Stimulated activated CD8-positive, alpha-beta memory T cell treated with anti-CD3 and anti-CD28 coated beads, Interleukin-7, amount 100 ng/mL, for 4 hours (primary cell): ENCODE measurements at regions not wholly inside any gene's neighbourhood (a gene's known extent, or its start where the extent isn't known, plus 50 kb on each side); places are given as distances from the start of the nearest gene placed in this dataset.
"Not testable (repeated sequence)": the region's sequence is repeated elsewhere in the genome, so short reads cannot be mapped to it uniquely, and the experiment has no call there.

ENCODE experiments used
- DNase-seq, 2 donors: peaks; one replicate each; pipeline ENCODE4 v3.0.0-alpha.2; 2020; ENCODE audit warnings: low read depth in 2 of 2

DNA sequence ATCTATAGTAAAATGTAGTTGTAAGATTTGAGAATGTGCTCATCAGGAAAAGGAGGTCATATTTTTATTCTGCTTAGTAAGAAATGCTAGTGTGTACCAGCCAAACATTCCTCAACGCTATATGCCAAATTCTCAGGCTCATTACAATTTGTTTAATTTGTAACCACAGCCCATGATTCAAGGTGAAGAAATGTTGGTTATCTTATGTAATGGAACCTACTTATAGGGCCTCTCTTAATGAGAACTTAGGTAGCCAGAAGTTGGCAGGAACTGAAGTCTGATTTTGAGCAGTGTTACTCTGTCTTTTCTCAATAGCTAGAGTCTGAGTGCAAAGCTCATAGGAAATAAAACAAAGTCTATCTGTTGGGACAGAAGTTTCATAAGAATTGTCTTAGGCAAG, 595.0 kb downstream of the GLUD2 start:
- DNase-seq, result no peak

GRCh38 chrX:121649417-121649816, 602.0 kb downstream of the GLUD2 start:
- no peak for DNase-seq

GRCh38 chrX:121655276-121655675, 607.9 kb downstream of the GLUD2 start:
- DNase-seq, result no peak

- no peak for DNase-seq
Measured at GRCh38 chrX:121666171-121666570, 618.8 kb downstream of the GLUD2 start.

DNA sequence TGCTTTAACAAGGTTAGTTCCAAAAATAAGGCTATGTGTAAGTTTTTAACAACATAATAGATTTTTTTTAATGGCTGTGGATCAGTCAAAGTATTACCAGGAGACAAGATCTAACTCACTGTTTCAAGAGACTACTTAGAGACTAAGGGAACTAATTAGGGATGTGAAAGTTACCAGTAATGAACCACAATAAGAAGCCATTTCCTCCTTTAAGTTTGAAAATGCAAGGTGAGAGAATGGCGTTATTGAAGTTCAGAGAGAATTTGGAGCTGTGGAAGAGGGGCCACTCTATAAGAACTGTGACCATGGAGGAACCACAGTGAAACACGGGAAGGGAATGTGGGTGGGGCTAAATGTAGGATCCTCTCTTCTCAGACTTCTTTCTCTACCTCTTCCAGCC, 624.2 kb downstream of the GLUD2 start:
- DNase-seq, result no peak

GRCh38 chrX:121709236-121709635, 661.8 kb downstream of the GLUD2 start:
- not testable (repeated sequence) for DNase-seq

- no peak for DNase-seq
Measured at GRCh38 chrX:121733514-121733913, 686.1 kb downstream of the GLUD2 start.

DNA sequence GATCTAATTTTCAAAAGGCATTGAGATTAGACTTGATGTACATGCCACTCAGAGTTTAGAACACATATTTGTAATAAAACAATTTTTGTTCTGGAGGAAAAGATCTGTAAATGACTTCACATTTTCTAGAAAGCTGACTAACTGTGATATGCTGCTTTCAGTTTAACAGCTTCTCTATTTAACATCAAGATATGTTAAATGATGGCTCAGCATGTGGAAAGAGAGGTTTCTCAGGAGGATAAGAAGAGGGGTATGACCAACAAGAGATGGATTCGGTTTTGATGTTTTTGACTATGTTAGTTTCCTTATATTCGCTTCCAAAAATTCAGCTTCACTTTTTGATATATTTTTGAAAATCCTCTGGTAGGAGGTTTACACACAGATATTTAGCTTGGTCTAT, 698.7 kb downstream of the GLUD2 start:
- no peak for DNase-seq

DNA sequence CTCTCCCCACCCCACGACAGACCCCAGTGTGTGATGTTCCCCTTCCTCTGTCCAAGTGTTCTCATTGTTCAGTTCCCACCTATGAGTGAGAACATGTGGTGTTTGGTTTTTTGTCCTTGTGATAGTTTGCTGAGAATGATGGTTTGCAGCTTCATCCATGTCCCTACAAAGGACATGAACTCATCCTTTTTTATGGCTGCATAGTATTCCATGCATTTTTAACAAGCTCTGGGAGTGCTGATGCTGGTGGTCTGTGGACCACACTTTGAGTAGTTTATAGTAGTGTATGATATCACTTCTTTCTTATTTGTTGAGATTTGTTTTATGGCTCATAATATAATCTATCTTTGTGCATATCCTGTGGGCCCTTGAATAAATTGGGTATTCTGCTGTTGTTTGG, 706.2 kb downstream of the GLUD2 start:
- DNase-seq, result not testable (repeated sequence)

GRCh38 chrX:121754301-121754700, 706.9 kb downstream of the GLUD2 start:
- no peak for DNase-seq

DNA sequence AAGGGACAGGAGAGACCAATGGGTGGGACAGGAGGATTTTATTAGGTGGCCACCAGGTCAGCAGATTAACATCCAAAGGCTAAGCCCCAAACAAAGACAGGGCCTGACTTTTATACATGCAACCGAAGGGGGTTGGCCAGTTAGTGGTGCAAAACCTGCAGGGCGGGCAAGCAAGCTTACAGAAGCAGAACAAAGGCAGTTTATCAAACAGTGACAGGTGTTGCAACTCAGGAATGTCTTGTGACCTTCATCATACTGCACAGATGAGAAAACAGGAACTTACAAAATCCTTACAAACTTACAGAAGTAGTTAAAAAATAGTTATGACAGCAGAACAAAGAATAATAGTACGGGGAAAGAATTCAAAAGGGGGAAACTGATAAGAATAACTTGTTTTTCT, 708.1 kb downstream of the GLUD2 start:
- no peak for DNase-seq

DNA sequence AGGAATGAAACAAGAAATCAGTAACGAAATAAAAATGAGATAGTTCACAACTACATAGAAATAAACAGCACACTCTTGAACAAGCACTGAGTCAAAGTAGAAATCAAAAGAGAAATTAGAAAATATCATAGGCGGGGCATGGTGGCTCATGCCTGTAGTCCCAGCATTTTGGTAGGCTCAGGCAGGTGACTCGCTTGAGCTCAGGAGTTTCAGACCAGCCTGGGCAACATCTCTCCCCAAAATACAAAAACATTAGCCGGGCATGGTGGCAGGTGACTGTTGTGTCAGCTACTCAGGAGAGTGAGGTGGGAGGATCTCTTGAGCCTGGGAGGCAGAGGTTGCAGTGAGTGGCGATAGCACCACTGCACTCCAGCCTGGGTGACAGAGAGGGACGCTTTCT, 714.4 kb downstream of the GLUD2 start:
- DNase-seq, result no peak

DNA sequence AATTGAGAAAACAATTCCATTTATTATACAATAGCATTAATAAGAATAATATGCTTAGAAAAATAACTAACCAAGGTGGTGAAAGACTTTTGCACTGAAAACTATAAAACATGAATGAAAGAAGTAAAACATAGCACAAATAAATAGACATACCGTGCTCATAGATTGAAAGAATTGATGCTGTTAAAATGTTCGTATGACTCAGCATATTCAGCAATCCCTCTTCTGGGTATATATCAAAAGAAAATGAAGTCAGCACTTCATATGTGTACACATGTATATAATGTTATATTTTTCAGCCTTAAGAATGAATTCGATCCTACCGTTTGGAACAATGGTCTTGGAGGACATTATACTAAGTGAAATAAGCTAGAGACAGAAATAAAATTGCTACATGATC, 716.3 kb downstream of the GLUD2 start:
- no peak for DNase-seq

DNA sequence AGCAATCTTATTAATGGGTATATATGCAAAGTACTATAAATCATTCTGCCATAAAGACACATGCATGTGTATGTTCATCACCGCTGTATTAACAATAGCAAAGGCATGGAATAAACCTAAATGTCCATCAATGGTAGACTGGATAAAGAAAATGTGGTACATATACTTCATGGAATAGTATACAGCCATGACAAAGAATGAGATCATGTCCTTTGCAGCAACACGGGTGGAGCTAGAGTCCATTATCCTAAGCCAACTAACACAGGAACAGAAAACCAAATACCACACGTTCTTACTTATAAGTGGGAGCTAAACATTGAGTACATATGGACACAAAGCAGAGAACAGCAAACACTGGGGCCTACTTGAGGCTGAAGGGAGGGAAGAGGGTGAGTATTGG, 720.8 kb downstream of the GLUD2 start:
- DNase-seq, result not testable (repeated sequence)

DNA sequence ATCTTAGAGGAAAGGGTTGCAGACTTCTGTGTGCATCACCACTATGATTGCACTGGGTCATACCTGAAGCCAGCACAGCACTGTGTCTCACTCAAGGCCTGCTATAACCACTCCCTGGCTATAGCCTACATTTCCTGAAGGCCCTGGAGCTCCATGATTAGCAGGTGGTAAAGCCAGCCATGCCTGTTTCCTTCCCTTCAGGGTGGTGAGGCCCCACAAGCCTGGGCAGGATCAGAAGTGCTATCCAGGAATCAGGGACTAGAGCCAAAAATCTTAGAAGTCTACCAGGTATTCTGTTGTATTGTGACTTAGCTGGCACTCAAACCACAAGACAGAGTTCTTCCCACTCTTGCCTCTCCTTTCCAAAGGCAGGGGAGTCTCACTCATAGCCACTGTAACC, 734.6 kb downstream of the GLUD2 start:
- no peak for DNase-seq

GRCh38 chrX:121782544-121782943, 735.1 kb downstream of the GLUD2 start:
- DNase-seq, result no peak

GRCh38 chrX:121782976-121783375, 735.6 kb downstream of the GLUD2 start:
- no peak for DNase-seq

DNA sequence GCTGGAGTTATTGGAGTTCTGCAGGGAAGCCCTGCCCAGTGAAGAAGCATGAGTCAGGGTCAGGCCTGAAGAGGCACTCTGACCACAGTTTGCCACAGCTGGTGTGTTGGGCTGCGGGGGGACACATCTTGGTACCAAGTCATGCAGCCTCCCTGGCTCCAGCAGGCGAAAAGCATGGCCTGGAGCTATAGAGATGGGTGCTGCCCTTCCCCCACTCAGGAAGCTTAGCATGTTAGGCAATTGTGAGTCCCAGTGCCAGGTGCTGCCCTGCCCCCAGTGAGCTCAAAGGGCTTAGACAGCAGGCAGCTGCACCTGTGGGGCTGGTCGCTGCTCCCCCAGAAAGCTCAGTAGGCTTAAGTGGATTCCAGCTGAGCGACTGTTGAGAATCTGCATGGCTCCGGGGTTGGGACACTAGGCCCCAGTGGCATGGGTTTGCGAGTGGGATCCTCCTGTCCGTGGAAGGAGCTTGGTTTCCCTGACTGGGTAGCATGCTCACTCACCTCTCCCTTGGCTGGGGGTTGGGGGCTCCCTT, 755.5 kb downstream of the GLUD2 start:
- DNase-seq, result no peak

GRCh38 chrX:121823406-121823805, 776.0 kb downstream of the GLUD2 start:
- DNase-seq, result no peak

DNA sequence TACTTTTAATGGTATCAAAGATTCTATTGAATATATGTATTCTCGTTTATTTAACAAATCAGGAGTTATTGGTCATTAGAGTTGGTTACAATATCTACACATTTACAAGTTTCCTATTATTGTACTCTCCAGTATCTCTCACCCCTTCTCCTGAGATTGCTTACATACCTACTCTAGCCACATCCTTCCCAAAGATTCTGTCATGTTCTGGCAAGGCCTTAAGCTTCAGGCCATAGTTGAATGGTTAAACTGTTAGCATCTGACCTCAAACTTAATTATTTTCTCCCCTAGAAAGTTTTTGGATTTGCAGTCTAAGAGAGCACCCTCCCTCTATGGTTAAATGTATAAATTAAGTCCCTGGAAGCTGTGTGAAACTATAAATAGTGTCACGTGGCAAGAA, 784.2 kb downstream of the GLUD2 start:
- DNase-seq, result no peak

GRCh38 chrX:121832446-121832845, 785.0 kb downstream of the GLUD2 start:
- no peak for DNase-seq

GRCh38 chrX:121836000-121836399, 788.6 kb downstream of the GLUD2 start:
- no peak for DNase-seq

DNA sequence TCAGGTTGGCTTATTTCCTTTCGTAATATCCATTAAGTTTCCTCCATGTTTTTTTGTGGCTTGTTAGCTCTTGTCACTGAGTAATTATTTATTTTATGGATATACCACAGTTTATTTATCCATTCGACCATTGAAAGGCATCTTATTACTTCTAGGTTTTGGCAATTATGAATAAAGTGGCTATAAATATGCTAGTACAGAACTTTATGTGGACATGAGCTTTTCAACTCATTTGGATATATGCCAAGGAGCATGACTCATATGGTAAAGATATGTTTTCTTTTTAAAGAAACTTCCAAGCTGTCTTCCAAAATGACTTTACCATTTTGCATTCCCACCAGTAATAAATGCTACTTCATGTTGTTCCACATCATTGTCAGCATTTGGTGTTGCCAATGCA, 803.6 kb downstream of the GLUD2 start:
- no peak for DNase-seq

- no peak for DNase-seq
Measured at GRCh38 chrX:121853762-121854613, 806.6 kb downstream of the GLUD2 start.
